ENCODE measurements at regions not wholly inside any gene's neighbourhood (a gene's known extent, or its start where the extent isn't known, plus 50 kb on each side); places are given as distances from the start of the nearest gene placed in this dataset.
"Not testable (repeated sequence)": the region's sequence is repeated elsewhere in the genome, so short reads cannot be mapped to it uniquely, and the experiment has no call there.

GRCh38 chr13:26492301-26492700 is 65.2 kb upstream of the WASF3 start:
- TF ChIP-seq MAX (IDR thresholded peaks at IDR 0.05); RAD21 (IDR thresholded peaks at IDR 0.05; ENCODE audit: low read depth); CTCF (IDR thresholded peaks at IDR 0.05 in 2 of 3, conservative IDR thresholded peaks at IDR 0.05 in 1 of 3; ENCODE audit: borderline replicate concordance in 1 of 3, insufficient read depth in 1 of 3, low read depth in 2 of 3, low read length in 2 of 3): not testable (repeated sequence)
